WTC11 (cell line): ENCODE measurements at regions not wholly inside any gene's neighbourhood (a gene's known extent, or its start where the extent isn't known, plus 50 kb on each side); places are given as distances from the start of the nearest gene placed in this dataset.

ENCODE experiments used
- ATAC-seq: fragments of 200-7000 bp; cut with Tn5 transposase; 2 replicates; pipeline ENCODE4 v1.10.0; 2021; ENCODE audit warnings: mild to moderate bottlenecking, moderate library complexity
- CTCF ChIA-PET: fragments of 300-600 bp; sonication (Branson Sonifier 250); formaldehyde crosslinking; loops from one replicate; lab custom pipeline; 2021; ENCODE audit warnings: antibody characterized with exemption; lab: Charles Lee
- POLR2A ChIA-PET: fragments of 350-600 bp; sonication (Branson Sonifier 250); formaldehyde crosslinking; loops from one replicate; lab custom pipeline; 2021; ENCODE audit warnings: antibody characterized with exemption; lab: Charles Lee
- DNase-seq: peaks from one replicate; pipeline ENCODE4 v3.0.0; 2021; ENCODE audit warnings: low spot score
- H3K27ac Mint-ChIP-seq: 2 replicates; pipeline ENCODE4 v1.8.0; 2021; ENCODE audit warnings: mixed read lengths
- H3K27me3 Mint-ChIP-seq: 2 replicates; pipeline ENCODE4 v1.8.0; 2021; ENCODE audit warnings: low read depth, mild to moderate bottlenecking, moderate library complexity, mixed read lengths
- H3K36me3 Mint-ChIP-seq: 2 replicates; pipeline ENCODE4 v1.8.0; 2021; ENCODE audit warnings: mixed read lengths
- H3K4me1 Mint-ChIP-seq: 2 replicates; pipeline ENCODE4 v1.8.0; 2022; ENCODE audit warnings: mixed read lengths
- H3K4me3 Mint-ChIP-seq: 2 replicates; pipeline ENCODE4 v1.8.0; 2021; ENCODE audit warnings: mild to moderate bottlenecking, moderate library complexity, mixed read lengths
- H3K9me3 Mint-ChIP-seq: 2 replicates; pipeline ENCODE4 v1.8.0; 2021; ENCODE audit warnings: mixed read lengths
- GRHL2 ChIP-seq: fragments of 250-450 bp; sonication (Bioruptor Pico); IDR thresholded peaks from 2 replicates; pipeline ENCODE4 v1.8.0; 2022; ENCODE audit warnings: mild to moderate bottlenecking, moderate library complexity; ENCODE audit not compliant: insufficient replicate concordance, severe bottlenecking
- GTF2I ChIP-seq: fragments of 250-450 bp; sonication (Bioruptor Pico); conservative IDR thresholded peaks from 2 replicates; pipeline ENCODE4 v1.4.0; 2021; ENCODE audit warnings: mild to moderate bottlenecking
- KAT7 ChIP-seq: sonication (generic); formaldehyde crosslinking; IDR thresholded peaks from 2 replicates; pipeline ENCODE4 v1.8.1; 2023; ENCODE audit warnings: missing genetic modification reagents, mild to moderate bottlenecking, borderline replicate concordance
- NFATC4 ChIP-seq: fragments of 250-450 bp; sonication (Bioruptor Pico); IDR thresholded peaks from 2 replicates; pipeline ENCODE4 v1.9.0; 2021; ENCODE audit warnings: mild to moderate bottlenecking
- NFYB ChIP-seq: sonication (generic); formaldehyde crosslinking; conservative IDR thresholded peaks from 2 replicates; pipeline ENCODE4 v1.8.0; 2022; ENCODE audit warnings: low read depth, missing genetic modification reagents
- PRRX2 ChIP-seq: fragments of 250-450 bp; sonication (Bioruptor Pico); IDR thresholded peaks from 2 replicates; pipeline ENCODE4 v1.8.0; 2021; ENCODE audit warnings: mild to moderate bottlenecking
- TEAD1 ChIP-seq: sonication (generic); formaldehyde crosslinking; IDR thresholded peaks from 2 replicates; pipeline ENCODE4 v1.8.0; 2022; ENCODE audit warnings: mild to moderate bottlenecking, missing genetic modification reagents
- TEAD4 ChIP-seq: sonication (generic); formaldehyde crosslinking; IDR thresholded peaks from 2 replicates; pipeline ENCODE4 v1.8.0; 2022; ENCODE audit warnings: mild to moderate bottlenecking, missing genetic modification reagents
- TP53 ChIP-seq: sonication (generic); formaldehyde crosslinking; IDR thresholded peaks from 2 replicates; pipeline ENCODE4 v1.8.1; 2023; ENCODE audit warnings: mild to moderate bottlenecking, missing genetic modification reagents
- ZNF219 ChIP-seq: sonication (generic); formaldehyde crosslinking; IDR thresholded peaks from 2 replicates; pipeline ENCODE4 v1.8.0; 2023; ENCODE audit warnings: missing genetic modification reagents, mild to moderate bottlenecking, borderline replicate concordance
- ZNF423 ChIP-seq: fragments of 250-450 bp; sonication (Bioruptor Pico); IDR thresholded peaks from 2 replicates; pipeline ENCODE4 v2.1.2; 2022; ENCODE audit warnings: mild to moderate bottlenecking, moderate library complexity
- TF ChIP-seq, protein P1 (sequence below): sonication (generic); formaldehyde crosslinking; IDR thresholded peaks from 2 replicates; pipeline ENCODE4 v1.8.1; 2022; ENCODE audit warnings: low read depth, mild to moderate bottlenecking, moderate library complexity, missing genetic modification reagents, borderline replicate concordance
- TF ChIP-seq, protein P2 (sequence below): fragments of 250-450 bp; sonication (Bioruptor Pico); IDR thresholded peaks from 2 replicates; pipeline ENCODE4 v1.9.0; 2021; ENCODE audit warnings: mild to moderate bottlenecking
- TF ChIP-seq, protein P3 (sequence below): sonication (generic); formaldehyde crosslinking; IDR thresholded peaks from 2 replicates; pipeline ENCODE4 v1.8.1; 2022; ENCODE audit warnings: mild to moderate bottlenecking, moderate library complexity, missing genetic modification reagents
- TF ChIP-seq, protein P4 (sequence below): fragments of 200-600 bp; IDR thresholded peaks from 2 replicates; pipeline ENCODE4 v1.8.0; 2022; ENCODE audit warnings: antibody characterized with exemption
- TF ChIP-seq, protein P5 (sequence below): fragments of 250-450 bp; sonication (Bioruptor Pico); IDR thresholded peaks from 2 replicates; pipeline ENCODE4 v2.1.2; 2022; ENCODE audit warnings: mild to moderate bottlenecking, moderate library complexity
- TF ChIP-seq, protein P6 (sequence below): sonication (generic); formaldehyde crosslinking; IDR thresholded peaks from 2 replicates; pipeline ENCODE4 v1.8.1; 2023; ENCODE audit warnings: mild to moderate bottlenecking, missing genetic modification reagents
- TF ChIP-seq, protein P7 (sequence below): sonication (generic); formaldehyde crosslinking; IDR thresholded peaks from 2 replicates; pipeline ENCODE4 v1.8.0; 2023; ENCODE audit warnings: missing genetic modification reagents, mild to moderate bottlenecking, borderline replicate concordance

DNA sequence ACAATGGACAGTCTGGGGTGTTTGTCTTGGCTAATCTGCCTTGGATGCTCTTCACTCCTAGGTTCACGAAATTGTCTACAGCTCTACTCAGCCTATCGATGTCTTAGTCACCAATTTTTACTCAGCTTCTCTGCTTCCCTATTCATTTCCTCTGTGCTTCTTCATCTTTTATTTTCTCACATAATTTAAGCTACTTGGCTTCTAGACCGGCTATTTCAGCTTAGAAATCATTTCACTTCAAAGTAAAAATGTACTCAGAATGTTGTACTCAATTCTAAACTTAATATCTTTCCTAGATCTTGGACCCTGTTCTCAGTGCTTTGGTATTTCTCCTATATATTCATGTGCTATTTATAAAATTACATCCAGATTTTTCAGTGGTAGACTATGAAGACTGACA is 430.0 kb upstream of the FTMT start (continued):
- TF ChIP-seq, protein P1, sequence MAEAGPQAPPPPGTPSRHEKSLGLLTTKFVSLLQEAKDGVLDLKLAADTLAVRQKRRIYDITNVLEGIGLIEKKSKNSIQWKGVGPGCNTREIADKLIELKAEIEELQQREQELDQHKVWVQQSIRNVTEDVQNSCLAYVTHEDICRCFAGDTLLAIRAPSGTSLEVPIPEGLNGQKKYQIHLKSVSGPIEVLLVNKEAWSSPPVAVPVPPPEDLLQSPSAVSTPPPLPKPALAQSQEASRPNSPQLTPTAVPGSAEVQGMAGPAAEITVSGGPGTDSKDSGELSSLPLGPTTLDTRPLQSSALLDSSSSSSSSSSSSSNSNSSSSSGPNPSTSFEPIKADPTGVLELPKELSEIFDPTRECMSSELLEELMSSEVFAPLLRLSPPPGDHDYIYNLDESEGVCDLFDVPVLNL: no peak

DNA sequence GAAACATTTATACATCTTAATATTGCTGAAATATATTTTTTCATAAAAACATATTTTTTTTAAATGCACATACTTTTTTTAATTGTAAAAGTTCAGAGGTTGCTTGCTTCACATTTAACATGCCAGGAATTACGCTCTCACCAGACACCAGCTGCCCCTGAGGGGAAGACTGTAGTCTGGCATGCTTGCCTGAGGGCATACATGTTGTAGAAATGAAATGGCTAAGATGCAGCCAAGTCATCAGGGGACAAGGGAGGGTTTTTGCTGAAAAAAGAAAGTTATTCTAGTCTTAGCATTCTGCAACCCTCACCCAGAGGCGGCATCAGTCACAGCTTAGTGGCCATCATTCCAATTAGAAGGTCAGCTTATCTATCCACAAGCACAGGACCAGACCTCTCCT is 426.7 kb upstream of the FTMT start:
- DNase-seq (no peak), ATAC-seq (no peak)
- POLR2A ChIA-PET: no interaction called here
- Mint-ChIP-seq H3K4me1 (peaks cover 3% of the 10 kb centered on the region; the same call in 1 of the 2 replicates), H3K27ac (no peak overlapping the region), H3K27me3 (no peaks in the 10 kb centered on the region), H3K36me3 (0 out of 2 replicates have a peak, but pooled peaks cover 2% of the 10 kb centered on the region), H3K4me3 (no peak overlapping the region), H3K9me3 (peaks cover 11% of the 10 kb centered on the region)
- CTCF ChIA-PET: no interaction called here
- no peak for TF ChIP-seq ZNF219 (CRISPR knock-in tag)
- TF ChIP-seq, protein P1: no peak
- TF ChIP-seq, protein P2, sequence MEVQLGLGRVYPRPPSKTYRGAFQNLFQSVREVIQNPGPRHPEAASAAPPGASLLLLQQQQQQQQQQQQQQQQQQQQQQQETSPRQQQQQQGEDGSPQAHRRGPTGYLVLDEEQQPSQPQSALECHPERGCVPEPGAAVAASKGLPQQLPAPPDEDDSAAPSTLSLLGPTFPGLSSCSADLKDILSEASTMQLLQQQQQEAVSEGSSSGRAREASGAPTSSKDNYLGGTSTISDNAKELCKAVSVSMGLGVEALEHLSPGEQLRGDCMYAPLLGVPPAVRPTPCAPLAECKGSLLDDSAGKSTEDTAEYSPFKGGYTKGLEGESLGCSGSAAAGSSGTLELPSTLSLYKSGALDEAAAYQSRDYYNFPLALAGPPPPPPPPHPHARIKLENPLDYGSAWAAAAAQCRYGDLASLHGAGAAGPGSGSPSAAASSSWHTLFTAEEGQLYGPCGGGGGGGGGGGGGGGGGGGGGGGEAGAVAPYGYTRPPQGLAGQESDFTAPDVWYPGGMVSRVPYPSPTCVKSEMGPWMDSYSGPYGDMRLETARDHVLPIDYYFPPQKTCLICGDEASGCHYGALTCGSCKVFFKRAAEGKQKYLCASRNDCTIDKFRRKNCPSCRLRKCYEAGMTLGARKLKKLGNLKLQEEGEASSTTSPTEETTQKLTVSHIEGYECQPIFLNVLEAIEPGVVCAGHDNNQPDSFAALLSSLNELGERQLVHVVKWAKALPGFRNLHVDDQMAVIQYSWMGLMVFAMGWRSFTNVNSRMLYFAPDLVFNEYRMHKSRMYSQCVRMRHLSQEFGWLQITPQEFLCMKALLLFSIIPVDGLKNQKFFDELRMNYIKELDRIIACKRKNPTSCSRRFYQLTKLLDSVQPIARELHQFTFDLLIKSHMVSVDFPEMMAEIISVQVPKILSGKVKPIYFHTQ (CRISPR knock-in tag): no peak
- TF ChIP-seq, protein P3, sequence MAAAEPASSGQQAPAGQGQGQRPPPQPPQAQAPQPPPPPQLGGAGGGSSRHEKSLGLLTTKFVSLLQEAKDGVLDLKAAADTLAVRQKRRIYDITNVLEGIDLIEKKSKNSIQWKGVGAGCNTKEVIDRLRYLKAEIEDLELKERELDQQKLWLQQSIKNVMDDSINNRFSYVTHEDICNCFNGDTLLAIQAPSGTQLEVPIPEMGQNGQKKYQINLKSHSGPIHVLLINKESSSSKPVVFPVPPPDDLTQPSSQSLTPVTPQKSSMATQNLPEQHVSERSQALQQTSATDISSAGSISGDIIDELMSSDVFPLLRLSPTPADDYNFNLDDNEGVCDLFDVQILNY (CRISPR knock-in tag): no peak

DNA sequence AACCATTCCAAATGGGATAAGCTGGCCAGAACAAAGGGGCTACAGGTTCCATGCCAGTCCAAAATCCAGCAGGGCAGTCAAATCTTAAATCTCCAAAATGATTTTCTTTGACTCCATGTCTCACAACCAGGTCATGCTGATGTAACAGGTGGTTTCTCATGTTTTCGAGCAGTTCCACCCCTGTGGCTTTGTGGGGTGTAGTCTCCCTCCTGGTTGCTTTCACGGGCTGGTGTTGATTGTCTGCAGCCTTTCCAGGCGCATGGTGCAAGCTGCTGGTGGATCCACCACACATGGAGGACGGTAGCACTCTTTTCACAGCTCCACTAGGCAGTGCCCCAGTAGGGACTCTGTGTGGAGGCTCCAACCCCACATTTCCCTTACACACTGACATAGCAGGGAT is 425.5 kb upstream of the FTMT start:
- no peak overlapping the region for H3K27ac Mint-ChIP-seq
- peaks cover 9% of the 10 kb centered on the region for H3K4me1 Mint-ChIP-seq
- H3K9me3 Mint-ChIP-seq: peaks cover 11% of the 10 kb centered on the region
- ChIA-PET CTCF (no interaction called here), POLR2A (no interaction called here)
- H3K4me3 Mint-ChIP-seq: no peak overlapping the region
- H3K27me3 Mint-ChIP-seq: no peaks in the 10 kb centered on the region
- 0 out of 2 replicates have a peak, but pooled peaks cover 2% of the 10 kb centered on the region for H3K36me3 Mint-ChIP-seq
- DNase-seq (no peak), ATAC-seq (no peak)
- TF ChIP-seq GTF2I (CRISPR knock-in tag) (no peak), TEAD4 (no peak), TEAD1 (no peak), ZNF423 (CRISPR knock-in tag) (no peak), KAT7 (CRISPR knock-in tag) (no peak), NFYB (CRISPR knock-in tag) (no peak), NFATC4 (CRISPR knock-in tag) (no peak), GRHL2 (CRISPR knock-in tag) (no peak), PRRX2 (CRISPR knock-in tag) (no peak), TP53 (CRISPR knock-in tag) (no peak)
- TF ChIP-seq, protein P4, sequence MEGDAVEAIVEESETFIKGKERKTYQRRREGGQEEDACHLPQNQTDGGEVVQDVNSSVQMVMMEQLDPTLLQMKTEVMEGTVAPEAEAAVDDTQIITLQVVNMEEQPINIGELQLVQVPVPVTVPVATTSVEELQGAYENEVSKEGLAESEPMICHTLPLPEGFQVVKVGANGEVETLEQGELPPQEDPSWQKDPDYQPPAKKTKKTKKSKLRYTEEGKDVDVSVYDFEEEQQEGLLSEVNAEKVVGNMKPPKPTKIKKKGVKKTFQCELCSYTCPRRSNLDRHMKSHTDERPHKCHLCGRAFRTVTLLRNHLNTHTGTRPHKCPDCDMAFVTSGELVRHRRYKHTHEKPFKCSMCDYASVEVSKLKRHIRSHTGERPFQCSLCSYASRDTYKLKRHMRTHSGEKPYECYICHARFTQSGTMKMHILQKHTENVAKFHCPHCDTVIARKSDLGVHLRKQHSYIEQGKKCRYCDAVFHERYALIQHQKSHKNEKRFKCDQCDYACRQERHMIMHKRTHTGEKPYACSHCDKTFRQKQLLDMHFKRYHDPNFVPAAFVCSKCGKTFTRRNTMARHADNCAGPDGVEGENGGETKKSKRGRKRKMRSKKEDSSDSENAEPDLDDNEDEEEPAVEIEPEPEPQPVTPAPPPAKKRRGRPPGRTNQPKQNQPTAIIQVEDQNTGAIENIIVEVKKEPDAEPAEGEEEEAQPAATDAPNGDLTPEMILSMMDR: no peak
- TF ChIP-seq, protein P5, sequence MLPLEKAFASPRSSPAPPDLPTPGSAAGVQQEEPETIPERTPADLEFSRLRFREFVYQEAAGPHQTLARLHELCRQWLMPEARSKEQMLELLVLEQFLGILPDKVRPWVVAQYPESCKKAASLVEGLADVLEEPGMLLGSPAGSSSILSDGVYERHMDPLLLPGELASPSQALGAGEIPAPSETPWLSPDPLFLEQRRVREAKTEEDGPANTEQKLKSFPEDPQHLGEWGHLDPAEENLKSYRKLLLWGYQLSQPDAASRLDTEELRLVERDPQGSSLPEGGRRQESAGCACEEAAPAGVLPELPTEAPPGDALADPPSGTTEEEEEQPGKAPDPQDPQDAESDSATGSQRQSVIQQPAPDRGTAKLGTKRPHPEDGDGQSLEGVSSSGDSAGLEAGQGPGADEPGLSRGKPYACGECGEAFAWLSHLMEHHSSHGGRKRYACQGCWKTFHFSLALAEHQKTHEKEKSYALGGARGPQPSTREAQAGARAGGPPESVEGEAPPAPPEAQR (CRISPR knock-in tag): no peak
- TF ChIP-seq, protein P6, sequence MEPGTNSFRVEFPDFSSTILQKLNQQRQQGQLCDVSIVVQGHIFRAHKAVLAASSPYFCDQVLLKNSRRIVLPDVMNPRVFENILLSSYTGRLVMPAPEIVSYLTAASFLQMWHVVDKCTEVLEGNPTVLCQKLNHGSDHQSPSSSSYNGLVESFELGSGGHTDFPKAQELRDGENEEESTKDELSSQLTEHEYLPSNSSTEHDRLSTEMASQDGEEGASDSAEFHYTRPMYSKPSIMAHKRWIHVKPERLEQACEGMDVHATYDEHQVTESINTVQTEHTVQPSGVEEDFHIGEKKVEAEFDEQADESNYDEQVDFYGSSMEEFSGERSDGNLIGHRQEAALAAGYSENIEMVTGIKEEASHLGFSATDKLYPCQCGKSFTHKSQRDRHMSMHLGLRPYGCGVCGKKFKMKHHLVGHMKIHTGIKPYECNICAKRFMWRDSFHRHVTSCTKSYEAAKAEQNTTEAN (CRISPR knock-in tag): no peak
- TF ChIP-seq, protein P7, sequence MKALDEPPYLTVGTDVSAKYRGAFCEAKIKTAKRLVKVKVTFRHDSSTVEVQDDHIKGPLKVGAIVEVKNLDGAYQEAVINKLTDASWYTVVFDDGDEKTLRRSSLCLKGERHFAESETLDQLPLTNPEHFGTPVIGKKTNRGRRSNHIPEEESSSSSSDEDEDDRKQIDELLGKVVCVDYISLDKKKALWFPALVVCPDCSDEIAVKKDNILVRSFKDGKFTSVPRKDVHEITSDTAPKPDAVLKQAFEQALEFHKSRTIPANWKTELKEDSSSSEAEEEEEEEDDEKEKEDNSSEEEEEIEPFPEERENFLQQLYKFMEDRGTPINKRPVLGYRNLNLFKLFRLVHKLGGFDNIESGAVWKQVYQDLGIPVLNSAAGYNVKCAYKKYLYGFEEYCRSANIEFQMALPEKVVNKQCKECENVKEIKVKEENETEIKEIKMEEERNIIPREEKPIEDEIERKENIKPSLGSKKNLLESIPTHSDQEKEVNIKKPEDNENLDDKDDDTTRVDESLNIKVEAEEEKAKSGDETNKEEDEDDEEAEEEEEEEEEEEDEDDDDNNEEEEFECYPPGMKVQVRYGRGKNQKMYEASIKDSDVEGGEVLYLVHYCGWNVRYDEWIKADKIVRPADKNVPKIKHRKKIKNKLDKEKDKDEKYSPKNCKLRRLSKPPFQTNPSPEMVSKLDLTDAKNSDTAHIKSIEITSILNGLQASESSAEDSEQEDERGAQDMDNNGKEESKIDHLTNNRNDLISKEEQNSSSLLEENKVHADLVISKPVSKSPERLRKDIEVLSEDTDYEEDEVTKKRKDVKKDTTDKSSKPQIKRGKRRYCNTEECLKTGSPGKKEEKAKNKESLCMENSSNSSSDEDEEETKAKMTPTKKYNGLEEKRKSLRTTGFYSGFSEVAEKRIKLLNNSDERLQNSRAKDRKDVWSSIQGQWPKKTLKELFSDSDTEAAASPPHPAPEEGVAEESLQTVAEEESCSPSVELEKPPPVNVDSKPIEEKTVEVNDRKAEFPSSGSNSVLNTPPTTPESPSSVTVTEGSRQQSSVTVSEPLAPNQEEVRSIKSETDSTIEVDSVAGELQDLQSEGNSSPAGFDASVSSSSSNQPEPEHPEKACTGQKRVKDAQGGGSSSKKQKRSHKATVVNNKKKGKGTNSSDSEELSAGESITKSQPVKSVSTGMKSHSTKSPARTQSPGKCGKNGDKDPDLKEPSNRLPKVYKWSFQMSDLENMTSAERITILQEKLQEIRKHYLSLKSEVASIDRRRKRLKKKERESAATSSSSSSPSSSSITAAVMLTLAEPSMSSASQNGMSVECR (CRISPR knock-in tag): no peak
